ENCODE measurements at regions not wholly inside any gene's neighbourhood (a gene's known extent, or its start where the extent isn't known, plus 50 kb on each side); places are given as distances from the start of the nearest gene placed in this dataset.

- Histone ChIP-seq H3K9me3 (ENCODE audit: control insufficient read depth, low read depth, low read length) (no peaks in the 10 kb centered on the region), H2AFZ (ENCODE audit: control insufficient read depth, low read length) (no peak overlapping the region), H3K27me3 (ENCODE audit: control insufficient read depth, extremely low read depth, insufficient read depth, low read length) (no peaks in the 10 kb centered on the region), H3K36me3 (ENCODE audit: control insufficient read depth in 2 of 2, extremely low read depth in 1 of 2, insufficient read depth in 2 of 2, low read length in 2 of 2) (no peaks in the 10 kb centered on the region), H3K79me2 (ENCODE audit: control insufficient read depth, insufficient read depth, low read length) (no peaks in the 10 kb centered on the region), H3K4me1 (ENCODE audit: control insufficient read depth, extremely low read depth, insufficient read depth, low read length) (no peaks in the 10 kb centered on the region), H3K4me3 (ENCODE audit: control insufficient read depth in 2 of 3, extremely low read depth in 1 of 3, insufficient read depth in 2 of 3, low read depth in 1 of 3, low read length in 3 of 3) (no peak overlapping the region), H3K9me1 (ENCODE audit: control insufficient read depth, extremely low read depth, insufficient read depth, low read length) (no peaks in the 10 kb centered on the region), H4K20me1 (ENCODE audit: control insufficient read depth, extremely low read depth, insufficient read depth, low read length) (no peaks in the 10 kb centered on the region), H3K9ac (ENCODE audit: control insufficient read depth, extremely low read depth, insufficient read depth, low read length) (no peak overlapping the region), H3K4me2 (ENCODE audit: control insufficient read depth, extremely low read depth, insufficient read depth, low read depth, low read length) (no peak overlapping the region), H3K27ac (ENCODE audit: control insufficient read depth, insufficient read depth, low read length) (no peak overlapping the region)
- no peak for TF ChIP-seq CTCF (optimal IDR thresholded peaks at IDR 0.05 in 1 of 3, IDR thresholded peaks at IDR 0.05 in 1 of 3, conservative IDR thresholded peaks at IDR 0.05 in 1 of 3; ENCODE audit: extremely low read depth in 1 of 3, insufficient read depth in 2 of 3, low read length in 3 of 3)
- no peak for TF ChIP-seq EZH2 (IDR thresholded peaks at IDR 0.05; ENCODE audit: low read length)
- dilution Hi-C loops (cut with MboI; ENCODE audit: extremely low pct_ligation_motif_present, low sequenced_read_pairs): no loop called here
- FAIRE-seq: no peak
- DNase-seq (ENCODE audit: low read depth, low spot score): no peak
These were observed 420.6 kb downstream of the SIPA1L2 start for GRCh38 chr1:232209357-232209756.

- Histone ChIP-seq H3K4me2 (ENCODE audit: control insufficient read depth, extremely low read depth, insufficient read depth, low read depth, low read length) (no peak overlapping the region), H3K4me1 (ENCODE audit: control insufficient read depth, extremely low read depth, insufficient read depth, low read length) (no peaks in the 10 kb centered on the region), H2AFZ (ENCODE audit: control insufficient read depth, low read length) (no peak overlapping the region), H3K27ac (ENCODE audit: control insufficient read depth, insufficient read depth, low read length) (no peak overlapping the region), H3K9me3 (ENCODE audit: control insufficient read depth, low read depth, low read length) (no peaks in the 10 kb centered on the region), H3K36me3 (ENCODE audit: control insufficient read depth in 2 of 2, extremely low read depth in 1 of 2, insufficient read depth in 2 of 2, low read length in 2 of 2) (no peaks in the 10 kb centered on the region), H3K79me2 (ENCODE audit: control insufficient read depth, insufficient read depth, low read length) (no peaks in the 10 kb centered on the region), H3K27me3 (ENCODE audit: control insufficient read depth, extremely low read depth, insufficient read depth, low read length) (no peaks in the 10 kb centered on the region), H3K4me3 (ENCODE audit: control insufficient read depth in 2 of 3, extremely low read depth in 1 of 3, insufficient read depth in 2 of 3, low read depth in 1 of 3, low read length in 3 of 3) (no peak overlapping the region), H3K9me1 (ENCODE audit: control insufficient read depth, extremely low read depth, insufficient read depth, low read length) (no peaks in the 10 kb centered on the region), H4K20me1 (ENCODE audit: control insufficient read depth, extremely low read depth, insufficient read depth, low read length) (no peaks in the 10 kb centered on the region), H3K9ac (ENCODE audit: control insufficient read depth, extremely low read depth, insufficient read depth, low read length) (no peak overlapping the region)
- dilution Hi-C loops (cut with MboI; ENCODE audit: extremely low pct_ligation_motif_present, low sequenced_read_pairs): no loop called here
- DNase-seq (ENCODE audit: low read depth, low spot score) (no peak), FAIRE-seq (no peak)
- TF ChIP-seq EZH2 (IDR thresholded peaks at IDR 0.05; ENCODE audit: low read length) (no peak), CTCF (optimal IDR thresholded peaks at IDR 0.05 in 1 of 3, IDR thresholded peaks at IDR 0.05 in 1 of 3, conservative IDR thresholded peaks at IDR 0.05 in 1 of 3; ENCODE audit: extremely low read depth in 1 of 3, insufficient read depth in 2 of 3, low read length in 3 of 3) (no peak)
These were observed 422.7 kb downstream of the SIPA1L2 start for GRCh38 chr1:232207073-232207866.

All from keratinocyte (primary cell).